ENCODE measurements at regions not wholly inside any gene's neighbourhood (a gene's known extent, or its start where the extent isn't known, plus 50 kb on each side); places are given as distances from the start of the nearest gene placed in this dataset.

- no peak overlapping the region for H3K4me3 ChIP-seq
- H3K79me2 ChIP-seq (replicated peaks; ENCODE audit: insufficient read depth): no peaks in the 10 kb centered on the region
- no peak overlapping the region for H2AFZ ChIP-seq
- TF ChIP-seq JUNB (IDR thresholded peaks at IDR 0.05; ENCODE audit: unreplicated experiment) (no peak), CTCF (conservative IDR thresholded peaks at IDR 0.05; ENCODE audit: low read depth in 2 of 2) (no peak), REST (IDR thresholded peaks at IDR 0.05; ENCODE audit: unreplicated experiment) (no peak), POLR2AphosphoS5 (IDR thresholded peaks at IDR 0.05; ENCODE audit: low read depth) (no peak), NANOG (IDR thresholded peaks at IDR 0.05; ENCODE audit: borderline replicate concordance) (no peak), ZNF462 (CRISPR knock-in tag; IDR thresholded peaks at IDR 0.05) (no peak), EZH2 (IDR thresholded peaks at IDR 0.05; ENCODE audit: low read depth, unreplicated experiment) (no peak), STAT1 (IDR thresholded peaks at IDR 0.05; ENCODE audit: unreplicated experiment) (no peak), CREB1 (CRISPR knock-in tag; IDR thresholded peaks at IDR 0.05; ENCODE audit: low read depth) (no peak), ZNF114 (CRISPR knock-in tag; IDR thresholded peaks at IDR 0.05) (no peak), ZNF331 (CRISPR knock-in tag; IDR thresholded peaks at IDR 0.05; ENCODE audit: low read depth) (no peak), EZH2phosphoT487 (IDR thresholded peaks at IDR 0.05; ENCODE audit: unreplicated experiment) (no peak), ETS1 (IDR thresholded peaks at IDR 0.05) (no peak)
- no peak overlapping the region for H3K4me3 Mint-ChIP-seq
- DNase-seq (ENCODE audit: low spot score) (no peak), ATAC-seq (no peak)
- H3K4me1 Mint-ChIP-seq: no peaks in the 10 kb centered on the region
- no peaks in the 10 kb centered on the region for H4K20me1 ChIP-seq (replicated peaks; ENCODE audit: insufficient read depth)
- H3K27ac ChIP-seq (ENCODE audit: low read depth): no peak overlapping the region
- no peak overlapping the region for H3K4me2 ChIP-seq
- H3K36me3 Mint-ChIP-seq (ENCODE audit: low read depth): no peaks in the 10 kb centered on the region
- no peaks in the 10 kb centered on the region for H3K4me1 ChIP-seq (ENCODE audit: insufficient read depth)
- no peaks in the 10 kb centered on the region for H3K27me3 ChIP-seq (ENCODE audit: insufficient read depth)
- no peak overlapping the region for H3K27ac Mint-ChIP-seq
- no peaks in the 10 kb centered on the region for H3F3A ChIP-seq (replicated peaks; ENCODE audit: low read depth)
- H3K9me2 ChIP-seq (ENCODE audit: insufficient read depth): no peaks in the 10 kb centered on the region
- H3K9me3 Mint-ChIP-seq: peaks cover 17% of the 10 kb centered on the region; the same call in 2 of the 3 replicates
- no peaks in the 10 kb centered on the region for H3K27me3 Mint-ChIP-seq (ENCODE audit: insufficient read depth, low read depth, poor library complexity)
- no peaks in the 10 kb centered on the region for H3K36me3 ChIP-seq (ENCODE audit: insufficient read depth)
Observed at GRCh38 chr20:19895761-19896160, 121.4 kb upstream of the NAA20 start.

Measured in GM23338 (cell line).